ENCODE measurements at regions not wholly inside any gene's neighbourhood (a gene's known extent, or its start where the extent isn't known, plus 50 kb on each side); places are given as distances from the start of the nearest gene placed in this dataset.

- H3K9me3 ChIP-seq: no peaks in the 10 kb centered on the region
- no peaks in the 10 kb centered on the region for H3K4me1 ChIP-seq
- H3K27me3 ChIP-seq (ENCODE audit: low read depth): no peaks in the 10 kb centered on the region
- DNase-seq (no peak), ATAC-seq (no peak)
- no peak for TF ChIP-seq CTCF (IDR thresholded peaks at IDR 0.05)
- no peak overlapping the region for H3K27ac ChIP-seq
- intact Hi-C loops (cut with DNase I): no loop called here
- H3K36me3 ChIP-seq: no peaks in the 10 kb centered on the region
- no peak overlapping the region for H3K4me3 ChIP-seq
Observed at GRCh38 chr1:213899413-213899812, 88.4 kb upstream of the PROX1 start.

GRCh38 chr1:213905344-213905743 is 82.4 kb upstream of the PROX1 start:
- intact Hi-C loops (cut with DNase I): no loop called here
- H3K9me3 ChIP-seq: no peaks in the 10 kb centered on the region
- ATAC-seq (peak in 1 of 2 donors; percentile 7), DNase-seq (no peak)
- H3K27ac ChIP-seq: no peak overlapping the region
- H3K4me3 ChIP-seq: no peak overlapping the region
- no peaks in the 10 kb centered on the region for H3K4me1 ChIP-seq
- H3K36me3 ChIP-seq: no peaks in the 10 kb centered on the region
- TF ChIP-seq CTCF (IDR thresholded peaks at IDR 0.05): no peak
- H3K27me3 ChIP-seq (ENCODE audit: low read depth): no peaks in the 10 kb centered on the region

GRCh38 chr1:213908521-213908920 is 79.3 kb upstream of the PROX1 start:
- no peak overlapping the region for H3K27ac ChIP-seq
- TF ChIP-seq CTCF (IDR thresholded peaks at IDR 0.05): no peak
- no peak overlapping the region for H3K4me3 ChIP-seq
- H3K9me3 ChIP-seq: no peaks in the 10 kb centered on the region
- intact Hi-C loops (cut with DNase I): no loop called here
- no peaks in the 10 kb centered on the region for H3K27me3 ChIP-seq (ENCODE audit: low read depth)
- ATAC-seq: no peak
- H3K4me1 ChIP-seq: no peaks in the 10 kb centered on the region
- DNase-seq: no peak
- H3K36me3 ChIP-seq: no peaks in the 10 kb centered on the region

- Histone ChIP-seq H3K36me3 (no peaks in the 10 kb centered on the region), H3K9me3 (no peaks in the 10 kb centered on the region), H3K27me3 (ENCODE audit: low read depth) (no peaks in the 10 kb centered on the region), H3K27ac (no peak overlapping the region), H3K4me3 (no peak overlapping the region), H3K4me1 (no peaks in the 10 kb centered on the region)
- no peak for TF ChIP-seq CTCF (IDR thresholded peaks at IDR 0.05)
- ATAC-seq: no peak
- intact Hi-C loops (cut with DNase I): no loop called here
- DNase-seq: no peak
Observed at GRCh38 chr1:213914392-213914791, 73.4 kb upstream of the PROX1 start.

- no peak overlapping the region for H3K27ac ChIP-seq
- ATAC-seq (no peak), DNase-seq (no peak)
- no peak for TF ChIP-seq CTCF (IDR thresholded peaks at IDR 0.05)
- H3K9me3 ChIP-seq: no peaks in the 10 kb centered on the region
- H3K4me3 ChIP-seq: no peak overlapping the region
- H3K36me3 ChIP-seq: no peaks in the 10 kb centered on the region
- H3K4me1 ChIP-seq: no peaks in the 10 kb centered on the region
- intact Hi-C loops (cut with DNase I): no loop called here
- H3K27me3 ChIP-seq (ENCODE audit: low read depth): no peaks in the 10 kb centered on the region
Observed at GRCh38 chr1:213921311-213921710, 66.5 kb upstream of the PROX1 start.

DNA sequence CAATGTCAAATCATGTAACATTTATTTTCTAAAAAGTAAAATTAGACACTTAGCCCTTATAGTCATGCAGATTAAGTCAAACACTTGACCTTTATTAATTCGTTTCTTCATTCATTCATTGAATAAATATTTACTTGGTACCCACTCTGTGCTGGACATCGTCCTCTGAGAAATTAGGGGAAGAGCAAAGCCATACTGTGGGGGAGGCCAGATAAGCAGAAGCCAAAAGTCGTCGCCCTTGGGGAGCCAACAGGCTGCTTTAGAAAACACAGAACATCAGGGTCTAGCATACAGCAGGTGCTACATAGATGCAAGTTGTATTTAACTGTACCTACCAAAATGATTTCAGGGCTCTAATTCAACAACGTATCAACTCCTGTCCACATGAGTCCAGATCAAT is 66.1 kb upstream of the PROX1 start:
- Histone ChIP-seq H3K4me3 (no peak overlapping the region), H3K9me3 (no peaks in the 10 kb centered on the region), H3K27ac (no peak overlapping the region), H3K4me1 (no peaks in the 10 kb centered on the region), H3K36me3 (no peaks in the 10 kb centered on the region), H3K27me3 (ENCODE audit: low read depth) (no peaks in the 10 kb centered on the region)
- ATAC-seq: no peak
- intact Hi-C loops (cut with DNase I): no loop called here
- no peak for DNase-seq
- no peak for TF ChIP-seq CTCF (IDR thresholded peaks at IDR 0.05)

All from lower lobe of right lung (tissue), 2 donors.